ENCODE measurements at regions not wholly inside any gene's neighbourhood (a gene's known extent, or its start where the extent isn't known, plus 50 kb on each side); places are given as distances from the start of the nearest gene placed in this dataset.

DNA sequence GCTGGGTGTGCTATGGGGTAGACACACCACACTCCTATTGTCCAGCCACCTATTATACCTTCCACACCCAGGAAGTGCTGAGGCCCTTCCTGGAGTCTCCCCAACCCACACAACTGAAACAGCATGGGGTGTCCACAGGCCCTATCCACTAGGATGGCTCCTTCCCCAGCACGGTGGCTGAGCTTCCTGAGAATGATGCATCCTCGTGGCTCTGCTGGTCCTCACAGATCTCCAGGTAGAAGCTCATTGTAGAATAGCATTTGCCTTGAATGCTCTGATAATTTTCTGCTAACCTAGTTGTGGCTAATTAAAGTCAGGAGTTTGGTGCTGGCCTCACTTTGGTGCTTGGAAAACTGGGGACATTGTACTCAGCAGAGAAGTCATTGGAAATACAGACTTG is 182.6 kb downstream of the ANKRD30B start:
- no peak for DNase-seq (ENCODE audit: low spot score)
- in situ Hi-C loops (cut with MboI; ENCODE audit: low sequenced_read_pairs, unreplicated experiment) = no loop called here
- TF ChIP-seq CTCF (IDR thresholded peaks at IDR 0.05; ENCODE audit: borderline replicate concordance, control extremely low read depth, extremely low read depth, insufficient read depth, missing control alignments) = no peak

- no peak for DNase-seq (ENCODE audit: low spot score)
- in situ Hi-C loops (cut with MboI; ENCODE audit: low sequenced_read_pairs, unreplicated experiment) = no loop called here
- TF ChIP-seq CTCF (IDR thresholded peaks at IDR 0.05; ENCODE audit: borderline replicate concordance, control extremely low read depth, extremely low read depth, insufficient read depth, missing control alignments) = no peak
Measured at GRCh38 chr18:14933049-14933851, 185.3 kb downstream of the ANKRD30B start.

GRCh38 chr18:14933964-14934363 is 186.0 kb downstream of the ANKRD30B start:
- in situ Hi-C loops (cut with MboI; ENCODE audit: low sequenced_read_pairs, unreplicated experiment) = no loop called here
- DNase-seq (ENCODE audit: low spot score) = no peak
- no peak for TF ChIP-seq CTCF (IDR thresholded peaks at IDR 0.05; ENCODE audit: borderline replicate concordance, control extremely low read depth, extremely low read depth, insufficient read depth, missing control alignments)

- no peak for TF ChIP-seq CTCF (IDR thresholded peaks at IDR 0.05; ENCODE audit: borderline replicate concordance, control extremely low read depth, extremely low read depth, insufficient read depth, missing control alignments)
- in situ Hi-C loops (cut with MboI; ENCODE audit: low sequenced_read_pairs, unreplicated experiment) = no loop called here
- DNase-seq (ENCODE audit: low spot score) = no peak
Measured at GRCh38 chr18:14935210-14935609, 187.2 kb downstream of the ANKRD30B start.

DNA sequence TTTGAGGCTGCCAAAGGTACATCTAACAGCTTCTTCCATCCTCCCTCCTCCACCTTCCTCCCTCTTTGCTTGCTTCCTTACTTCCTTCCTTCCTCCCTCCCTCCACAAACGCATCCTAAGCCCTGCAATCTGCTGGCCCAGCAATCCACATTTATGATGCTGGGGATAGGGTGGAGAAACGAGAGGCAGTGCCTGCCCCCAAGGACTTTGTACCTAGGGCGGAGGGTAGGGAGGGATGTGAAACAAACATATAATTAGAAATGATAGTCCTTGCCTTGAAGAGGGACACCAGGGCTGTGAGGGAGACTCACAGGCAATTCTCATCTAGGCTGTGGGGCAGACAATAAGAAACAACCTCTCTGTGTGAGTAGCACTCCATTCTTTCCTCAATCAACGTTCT is 188.3 kb downstream of the ANKRD30B start:
- no peak for TF ChIP-seq CTCF (IDR thresholded peaks at IDR 0.05; ENCODE audit: borderline replicate concordance, control extremely low read depth, extremely low read depth, insufficient read depth, missing control alignments)
- no peak for DNase-seq (ENCODE audit: low spot score)
- in situ Hi-C loops (cut with MboI; ENCODE audit: low sequenced_read_pairs, unreplicated experiment) = no loop called here

DNA sequence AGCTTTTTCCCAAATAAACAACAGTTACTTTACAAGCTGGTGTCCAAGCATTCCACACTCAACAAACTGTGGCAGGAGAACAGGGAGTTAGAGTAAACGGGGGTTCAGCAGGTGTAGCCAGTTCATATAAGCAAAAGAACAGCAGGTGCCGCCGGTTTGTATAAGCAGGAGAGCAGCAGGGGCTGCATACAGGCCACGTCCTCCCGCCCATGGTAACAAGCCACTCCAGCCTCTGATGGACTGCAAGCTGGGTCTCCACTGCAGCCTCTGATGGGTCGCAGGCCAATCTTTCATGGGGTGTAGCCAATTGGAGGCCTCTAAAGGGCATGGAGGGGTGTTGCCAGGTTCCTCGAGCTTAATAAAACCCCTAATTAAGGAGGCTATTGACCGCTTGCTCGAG is 189.3 kb downstream of the ANKRD30B start:
- in situ Hi-C loops (cut with MboI; ENCODE audit: low sequenced_read_pairs, unreplicated experiment) = no loop called here
- no peak for TF ChIP-seq CTCF (IDR thresholded peaks at IDR 0.05; ENCODE audit: borderline replicate concordance, control extremely low read depth, extremely low read depth, insufficient read depth, missing control alignments)
- no peak for DNase-seq (ENCODE audit: low spot score)
